Left forelimb (tissue), 1 donor: ENCODE measurements at regions not wholly inside any gene's neighbourhood (a gene's known extent, or its start where the extent isn't known, plus 50 kb on each side); places are given as distances from the start of the nearest gene placed in this dataset.

Source experiments
- DNase-seq: peaks from one replicate; pipeline ENCODE4 v3.0.0-alpha.2; 2018; ENCODE audit warnings: low spot score

DNA sequence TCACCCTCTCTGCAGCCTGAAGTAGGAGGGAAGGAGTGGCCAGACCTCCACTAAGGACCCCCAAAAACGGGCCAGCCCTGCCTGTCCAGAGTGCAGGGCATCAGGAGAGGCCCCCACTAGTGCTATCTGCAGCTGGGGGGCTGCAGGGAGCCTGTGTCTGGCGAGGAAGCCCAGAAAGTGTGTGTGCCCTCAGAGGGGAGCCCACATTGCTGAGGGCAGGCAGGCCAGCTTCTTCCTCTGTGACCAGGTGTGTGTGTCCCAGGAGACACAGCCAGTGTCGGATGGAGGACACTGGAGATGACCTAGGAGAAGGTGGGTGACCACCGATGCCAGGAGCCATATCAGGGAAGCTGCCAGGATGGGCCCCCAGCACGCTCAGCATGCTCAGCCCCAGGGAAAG is 218.7 kb downstream of the IRX2 start:
- DNase-seq, result peak; percentile 37

DNA sequence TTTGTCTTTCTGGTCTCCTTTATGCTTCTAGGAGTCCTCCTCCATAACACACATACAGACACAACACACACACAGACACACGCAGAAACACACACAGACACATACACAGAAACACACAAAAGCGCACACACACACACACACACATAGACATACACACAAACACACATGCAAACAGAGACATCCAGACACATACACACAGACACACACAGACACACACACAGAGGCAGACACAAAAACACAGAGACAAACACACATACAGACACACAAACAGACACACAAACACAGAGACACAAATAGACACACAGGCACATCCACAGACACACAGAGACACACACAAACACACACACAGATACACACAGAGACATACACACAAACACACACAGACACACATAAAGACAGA is 220.2 kb downstream of the IRX2 start:
- peak; percentile 4 for DNase-seq

DNA sequence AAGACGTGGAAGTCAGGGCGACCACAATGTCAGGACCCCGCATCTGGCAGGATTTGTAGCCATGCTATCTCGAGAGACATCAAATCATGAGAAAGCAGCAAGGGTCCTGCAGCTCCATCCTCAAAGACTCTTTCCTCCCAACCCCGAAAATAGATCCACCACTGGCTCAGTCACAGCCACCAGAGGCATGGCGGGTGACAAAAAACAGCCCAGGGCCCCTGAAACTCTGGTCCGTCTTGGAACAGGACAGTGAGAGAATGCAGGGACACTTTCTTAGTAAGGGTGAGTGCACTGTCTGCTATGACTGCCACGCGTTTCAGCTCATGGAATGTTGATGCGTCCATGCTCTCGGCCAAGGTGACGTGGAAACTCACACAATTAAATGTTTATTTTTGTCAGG is 220.9 kb downstream of the IRX2 start:
- peak; percentile 33 for DNase-seq

DNA sequence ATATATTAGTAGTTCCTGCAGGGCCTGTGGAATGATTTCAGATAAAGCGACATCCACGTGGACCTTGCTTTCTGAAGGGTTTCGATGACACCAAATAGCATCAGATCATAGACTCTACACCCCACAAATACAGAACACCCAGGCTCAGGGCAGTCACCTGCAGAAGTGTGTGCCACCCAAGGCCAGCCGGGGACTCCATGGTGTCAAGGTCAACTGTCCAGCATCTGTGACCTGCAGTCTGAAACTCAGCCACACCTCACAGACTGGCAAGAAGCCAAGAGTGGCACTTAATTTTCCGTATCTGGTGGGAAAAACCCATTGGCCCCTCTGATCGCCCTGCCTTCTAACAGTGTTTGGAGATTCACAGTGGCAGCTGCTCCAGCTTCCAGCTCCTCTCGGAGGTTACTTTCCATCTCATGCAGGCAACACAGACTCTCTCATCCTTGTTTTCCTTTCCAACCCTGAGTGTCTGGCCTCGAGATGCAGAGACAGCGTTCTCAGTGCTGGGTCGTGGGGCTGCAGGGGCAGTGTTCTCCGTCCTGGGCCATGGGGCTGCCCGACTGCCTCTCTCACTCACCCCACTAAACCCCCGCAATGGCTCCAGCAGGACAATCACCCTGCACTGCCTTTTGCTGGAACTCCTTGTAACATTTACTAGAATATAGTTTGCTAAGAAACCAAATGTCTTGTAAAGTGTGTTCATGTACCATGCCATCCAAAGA is 221.9 kb downstream of the IRX2 start:
- peak; percentile 53 for DNase-seq

DNA sequence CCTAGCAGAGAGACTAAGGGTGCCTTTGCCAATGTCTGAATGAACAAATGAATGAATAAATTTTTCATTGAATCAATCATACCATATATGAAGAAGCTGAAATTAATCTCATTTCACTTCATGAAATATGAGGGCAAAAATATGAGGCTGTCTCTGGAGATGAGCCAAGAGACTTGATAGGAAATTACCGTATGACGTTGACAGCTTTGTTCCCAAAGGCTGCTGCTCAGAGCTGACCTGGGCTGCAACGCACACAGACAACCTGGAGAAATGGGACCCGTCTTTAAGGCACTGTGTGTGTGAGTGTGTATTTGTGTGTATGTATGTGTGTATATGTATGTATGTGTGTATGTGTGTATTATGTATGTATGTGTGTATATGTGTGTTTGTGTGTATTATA is 226.1 kb downstream of the IRX2 start:
- no peak for DNase-seq

DNA sequence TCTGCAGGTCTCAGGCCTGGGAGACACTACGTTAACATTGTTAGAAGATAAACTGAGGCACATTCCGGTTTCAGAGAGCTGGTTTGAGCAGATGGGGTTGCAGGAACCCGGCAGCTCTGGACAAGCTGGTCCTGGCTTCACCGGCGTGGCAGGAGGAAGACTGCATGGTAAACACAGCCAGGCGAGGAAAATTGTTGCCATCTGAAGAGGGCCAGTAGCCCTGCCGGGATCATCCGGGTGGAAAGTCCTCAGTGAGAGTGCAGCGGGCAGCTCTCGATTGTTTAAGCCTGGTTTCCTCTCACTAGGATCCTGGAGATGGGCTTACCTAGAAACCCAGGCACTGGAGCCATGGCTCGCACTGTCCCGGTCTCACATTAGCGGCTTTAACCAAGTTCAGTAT is 226.9 kb downstream of the IRX2 start:
- DNase-seq, result peak; percentile 26

DNA sequence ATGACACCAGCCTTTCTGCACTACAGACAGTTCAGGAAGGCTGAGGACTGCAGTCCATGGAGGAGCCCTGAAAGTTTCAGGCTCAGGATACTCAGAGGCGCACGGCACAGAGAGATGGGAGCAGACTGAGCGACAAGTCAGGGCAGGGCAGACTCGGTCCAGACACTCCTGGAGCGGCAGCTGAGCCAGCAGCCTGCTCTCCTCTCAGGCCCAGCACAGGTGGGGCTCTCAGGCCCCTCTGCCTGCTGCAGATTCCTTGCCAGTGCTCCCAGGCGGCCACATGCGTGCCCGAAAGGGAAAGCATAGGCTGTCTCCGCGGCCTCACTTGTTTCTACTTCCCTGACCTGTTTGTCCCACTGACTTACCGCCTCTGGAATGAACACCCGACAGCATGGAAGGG is 228.3 kb downstream of the IRX2 start:
- DNase-seq, result peak; percentile 41

DNA sequence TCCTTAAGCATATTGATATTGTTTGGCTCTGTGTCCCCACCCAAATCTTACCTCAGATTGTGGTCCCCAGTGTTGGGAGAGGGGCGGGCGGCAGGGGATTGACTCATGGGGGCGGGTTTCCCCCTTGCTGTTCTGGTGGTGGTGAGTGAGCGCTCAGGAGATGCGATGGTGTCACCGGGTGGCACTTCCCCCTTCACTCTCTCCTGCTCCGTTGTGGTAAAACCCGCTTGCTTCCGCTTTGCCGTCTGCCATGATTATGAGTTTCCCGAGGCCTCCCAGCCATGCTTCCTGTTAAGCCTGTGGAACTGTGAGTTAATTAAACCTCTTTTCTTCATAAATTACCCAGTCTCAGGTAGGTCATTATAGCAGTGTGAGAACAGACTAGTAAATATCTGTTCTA is 229.1 kb downstream of the IRX2 start:
- DNase-seq, result peak; percentile 6

DNA sequence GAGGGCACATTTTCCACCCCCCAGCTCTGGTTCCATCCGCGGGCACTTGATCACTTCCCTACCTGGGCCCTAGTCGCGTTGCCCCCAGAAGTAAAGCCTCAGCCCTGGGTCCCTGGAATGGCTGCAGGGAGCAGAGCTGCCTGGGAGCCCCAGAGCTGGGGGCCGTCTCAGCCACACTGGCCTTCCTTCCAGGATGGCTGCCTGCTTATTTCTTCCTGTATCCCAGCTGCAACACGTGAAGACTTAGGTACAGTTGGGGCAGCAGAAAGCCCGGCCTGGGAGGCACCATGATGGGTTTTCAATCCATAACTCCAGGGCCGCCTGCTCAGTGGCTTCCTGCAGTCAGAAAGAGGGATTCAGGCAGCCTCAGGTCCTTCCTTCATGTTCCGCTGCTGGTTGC is 232.3 kb downstream of the IRX2 start:
- DNase-seq, result peak; percentile 54

DNA sequence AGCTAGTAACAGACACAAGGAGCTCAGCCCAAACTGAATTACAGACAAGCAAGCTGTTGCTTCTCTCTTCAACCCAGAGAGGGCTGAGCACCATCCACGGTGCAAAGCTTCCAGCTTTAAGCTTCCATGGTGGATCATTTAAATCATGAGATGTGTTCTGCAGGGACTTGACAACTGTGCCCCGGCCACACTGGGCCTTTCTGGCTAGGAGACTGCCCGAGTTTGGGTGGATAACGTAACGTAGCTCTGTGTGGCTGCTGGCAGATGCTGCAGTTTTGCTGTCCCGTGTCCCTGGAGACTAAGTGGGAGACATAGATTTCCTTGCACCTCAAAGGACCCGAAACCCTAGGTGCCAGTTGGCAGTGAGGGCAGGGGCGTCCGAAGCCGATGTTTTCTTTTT is 234.0 kb downstream of the IRX2 start:
- DNase-seq, result peak; percentile 17

DNA sequence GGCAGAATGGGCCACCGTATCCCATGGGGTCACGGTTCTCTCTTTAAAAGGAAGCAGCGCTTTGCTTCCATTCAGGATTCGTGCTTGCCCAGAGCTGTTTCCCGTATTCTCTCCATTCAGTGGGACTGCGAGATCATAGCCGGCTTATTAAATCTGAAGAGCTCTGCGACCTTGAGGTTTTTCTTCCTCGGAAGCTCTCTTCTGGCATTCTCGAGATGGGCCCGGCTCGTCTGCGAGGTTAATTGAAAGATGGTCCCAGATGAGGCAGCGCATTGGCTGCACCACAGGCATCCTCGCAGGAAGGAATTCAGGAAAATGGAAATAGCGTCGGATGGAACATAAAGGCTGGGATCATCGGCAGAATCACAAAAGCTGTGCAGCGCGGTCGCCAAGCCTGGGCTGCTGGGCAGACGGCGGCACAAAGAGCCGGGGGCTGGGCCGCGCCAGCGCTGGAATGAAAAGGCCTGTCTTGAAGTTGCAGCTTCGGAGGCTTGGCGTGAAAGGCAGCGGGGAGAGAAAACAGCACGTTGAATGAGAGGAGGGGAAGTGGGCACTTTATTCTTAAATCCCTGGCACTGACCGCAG is 236.2 kb downstream of the IRX2 start:
- DNase-seq, result peak; percentile 22

DNA sequence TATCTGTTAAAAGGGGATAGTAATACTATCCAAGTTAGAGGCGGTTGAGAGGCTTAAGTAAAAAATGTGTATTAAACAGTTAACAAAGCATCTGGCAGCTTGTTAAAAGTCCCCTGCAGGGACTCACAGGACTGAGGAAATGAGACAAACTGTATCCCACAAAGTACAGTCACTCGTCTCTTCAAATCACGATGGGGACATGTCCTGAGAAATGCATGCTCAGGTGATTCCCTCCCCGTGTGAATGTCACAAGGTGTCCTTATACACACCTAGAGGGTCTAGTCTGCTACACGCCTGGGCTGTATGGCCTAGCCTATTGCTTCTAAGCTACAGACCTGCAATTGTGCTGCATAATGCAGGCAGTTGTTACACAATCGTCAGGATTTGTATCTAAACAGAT is 237.0 kb downstream of the IRX2 start:
- peak; percentile 15 for DNase-seq

DNA sequence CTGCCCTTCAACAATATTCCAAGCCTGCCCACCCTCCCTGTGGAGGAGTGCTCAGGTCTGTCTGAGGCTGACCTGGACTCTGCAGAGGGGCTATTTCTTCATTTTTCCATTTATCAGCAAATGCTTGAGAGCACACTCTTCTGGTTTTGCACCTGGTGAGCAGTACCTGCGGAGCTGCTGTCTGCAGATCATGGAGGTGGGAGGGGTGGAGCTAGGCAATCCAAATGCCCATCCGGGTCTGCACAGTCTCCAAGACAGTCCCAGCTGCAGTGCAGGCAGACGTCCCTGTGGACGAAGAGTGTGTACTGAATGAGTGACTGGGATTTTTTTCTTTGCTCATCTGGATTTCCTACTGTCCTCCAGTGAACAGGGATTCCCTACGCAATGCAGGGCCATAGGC is 239.8 kb downstream of the IRX2 start:
- DNase-seq, result peak; percentile 55

DNA sequence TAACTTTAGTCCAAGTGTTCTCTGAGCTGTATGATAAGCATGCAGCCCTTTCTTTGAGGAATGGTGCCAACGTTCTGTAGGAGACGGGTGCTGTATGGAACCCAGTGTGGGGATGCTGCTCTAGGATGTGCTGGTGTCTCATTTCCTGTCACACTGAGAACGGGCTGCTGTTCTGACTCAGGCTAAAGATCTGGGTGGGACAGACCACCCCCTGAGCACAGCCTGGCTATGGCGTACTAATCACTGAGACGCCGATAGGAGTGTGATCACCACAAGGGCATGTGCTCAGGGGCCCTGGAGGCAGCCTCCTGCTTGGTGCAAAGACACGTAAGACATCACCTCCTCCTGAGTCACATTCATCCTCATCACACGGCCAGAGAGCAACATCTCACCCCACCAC is 240.4 kb downstream of the IRX2 start:
- peak; percentile 55 for DNase-seq

DNA sequence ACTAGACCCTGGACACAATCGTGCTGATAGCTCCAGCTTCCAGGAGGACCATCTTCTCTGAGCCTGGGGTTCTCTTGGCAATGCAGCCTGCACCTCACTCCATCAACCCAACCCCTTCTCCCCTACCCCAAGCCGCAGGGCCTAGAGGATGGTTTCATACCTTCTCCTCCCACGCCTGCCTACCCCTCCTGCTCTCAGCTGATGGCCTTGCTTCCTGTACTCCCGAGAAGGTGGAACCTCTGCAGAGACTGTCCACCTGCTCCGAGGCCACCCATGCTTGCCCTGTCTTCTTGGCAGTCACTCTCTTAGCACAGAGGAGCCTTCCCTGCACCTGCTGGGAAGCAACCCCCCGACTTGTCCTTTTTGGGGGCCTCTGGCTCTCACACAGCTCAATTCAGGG is 241.9 kb downstream of the IRX2 start:
- no peak for DNase-seq

DNA sequence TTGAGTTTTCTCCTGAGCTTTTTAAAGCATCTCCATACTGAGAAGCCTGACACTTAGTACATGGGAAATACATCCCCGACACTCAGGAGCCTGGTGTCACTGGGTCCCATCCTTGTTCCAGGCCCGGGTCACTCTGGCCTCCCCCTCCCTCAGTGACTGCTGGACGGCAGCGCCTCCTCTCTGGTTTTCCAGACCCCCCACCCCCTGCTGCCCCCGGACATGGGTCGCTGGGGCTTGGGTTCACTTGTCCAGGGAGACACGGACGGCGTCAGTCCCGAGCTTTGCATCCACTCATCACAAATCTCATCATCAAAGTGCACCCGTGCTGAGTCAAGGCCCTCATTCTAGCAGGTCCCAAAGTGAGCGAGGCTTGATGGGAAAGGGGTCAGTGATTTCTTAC is 243.0 kb downstream of the IRX2 start:
- DNase-seq, result no peak

DNA sequence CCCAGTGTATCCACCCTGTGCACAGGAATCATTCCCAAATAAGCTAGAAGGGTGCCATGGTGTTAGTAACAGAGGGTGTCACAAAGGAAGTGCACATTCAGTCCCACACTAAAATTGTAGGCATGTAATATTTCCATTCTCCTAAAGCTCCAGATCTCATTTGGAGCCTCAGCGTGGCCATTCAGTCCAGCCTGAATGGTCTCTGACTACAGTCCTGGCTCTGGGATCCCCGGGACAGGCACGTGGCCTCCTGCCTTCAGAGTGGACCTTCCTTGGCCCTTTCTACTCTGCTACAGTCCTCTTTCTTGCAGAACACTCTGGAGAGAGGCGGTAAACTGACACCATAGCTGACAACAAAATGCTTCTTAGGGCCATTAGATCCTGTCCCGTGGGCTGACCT is 243.9 kb downstream of the IRX2 start:
- no peak for DNase-seq

DNA sequence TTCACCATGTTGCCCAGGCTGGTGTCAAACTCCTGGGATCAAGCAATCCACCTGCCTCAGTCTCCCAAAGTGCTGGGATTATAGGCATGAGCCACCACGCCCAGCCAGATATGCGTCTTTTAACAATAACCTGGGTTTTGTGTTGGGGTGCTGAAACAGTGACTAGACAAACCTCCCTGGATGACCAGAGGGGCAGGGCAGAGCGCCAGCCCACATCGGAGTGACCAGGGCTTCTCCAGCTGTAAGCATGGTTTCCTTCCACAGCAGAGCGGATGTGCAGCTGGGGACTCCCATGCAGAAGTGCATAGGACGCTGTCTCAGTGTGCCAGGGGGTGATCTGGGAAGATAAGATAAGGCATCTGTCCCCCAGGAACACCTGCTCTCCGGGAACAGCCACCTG is 244.9 kb downstream of the IRX2 start:
- no peak for DNase-seq

DNA sequence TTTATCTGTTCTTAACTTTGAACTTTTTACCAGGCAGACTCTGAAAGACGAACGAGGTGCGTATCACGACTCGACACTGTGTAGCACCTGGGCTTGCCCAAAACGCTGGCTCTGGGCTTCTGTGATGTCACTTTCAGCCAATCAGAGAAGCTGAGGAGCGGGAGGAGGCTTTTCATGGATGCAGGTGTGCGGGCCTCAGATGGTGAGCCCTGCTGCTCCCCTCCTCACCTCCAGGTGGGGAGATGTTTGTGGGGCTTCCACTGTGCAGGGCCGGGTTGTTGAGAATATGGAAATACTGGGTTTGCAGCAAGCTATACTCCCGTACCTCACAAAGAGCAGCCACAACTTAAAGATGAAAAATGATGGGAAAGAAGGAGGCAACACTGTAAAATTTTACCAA is 246.3 kb downstream of the IRX2 start:
- DNase-seq, result no peak

DNA sequence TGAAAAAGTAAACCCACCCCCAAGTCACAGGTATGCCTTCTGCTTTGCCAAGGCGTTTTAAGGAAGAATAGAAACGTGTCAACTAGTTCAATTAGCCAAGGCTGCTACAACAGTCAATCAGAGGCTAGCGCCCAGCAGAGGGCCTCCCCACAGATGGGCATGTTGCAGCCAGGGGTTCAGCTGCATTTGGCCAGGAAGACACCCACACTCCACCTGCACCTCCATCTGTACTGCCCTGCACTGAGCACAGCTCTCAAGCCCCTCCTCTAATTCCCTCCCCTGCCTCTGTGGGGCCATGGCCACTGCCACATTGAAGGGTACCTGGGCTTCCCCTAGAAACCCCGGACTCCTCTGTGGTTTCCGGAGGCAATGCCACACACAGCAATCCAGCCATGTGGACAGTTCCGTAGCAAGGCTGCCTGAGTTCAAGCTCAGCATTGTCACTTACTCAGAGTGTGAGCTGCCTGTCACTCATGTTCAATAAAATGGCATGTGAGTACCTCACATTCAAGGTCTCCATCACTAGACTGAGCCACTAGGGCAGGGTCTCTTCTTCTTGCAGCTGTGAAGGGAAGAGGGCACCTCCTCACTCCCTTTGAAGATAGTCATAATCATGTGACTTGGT is 248.4 kb downstream of the IRX2 start:
- DNase-seq, result no peak

DNA sequence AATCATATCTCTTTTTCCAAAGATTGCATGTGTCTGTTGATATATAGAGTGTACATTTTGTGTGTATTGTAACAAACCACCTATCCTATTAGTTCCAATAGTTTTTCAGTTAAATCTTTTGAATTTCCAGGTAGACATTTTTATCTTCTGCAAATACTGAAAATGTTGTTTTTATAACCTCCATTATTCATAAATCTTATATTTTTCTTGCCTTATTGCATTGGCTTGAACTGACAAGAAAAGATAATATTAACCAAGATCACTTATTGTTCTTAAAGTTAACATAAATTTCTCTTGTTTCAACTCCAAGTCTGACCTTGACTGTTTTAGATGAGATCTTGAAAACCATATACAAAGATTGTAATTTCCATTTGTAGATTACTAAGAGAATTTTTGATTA is 251.6 kb downstream of the IRX2 start:
- no peak for DNase-seq

DNA sequence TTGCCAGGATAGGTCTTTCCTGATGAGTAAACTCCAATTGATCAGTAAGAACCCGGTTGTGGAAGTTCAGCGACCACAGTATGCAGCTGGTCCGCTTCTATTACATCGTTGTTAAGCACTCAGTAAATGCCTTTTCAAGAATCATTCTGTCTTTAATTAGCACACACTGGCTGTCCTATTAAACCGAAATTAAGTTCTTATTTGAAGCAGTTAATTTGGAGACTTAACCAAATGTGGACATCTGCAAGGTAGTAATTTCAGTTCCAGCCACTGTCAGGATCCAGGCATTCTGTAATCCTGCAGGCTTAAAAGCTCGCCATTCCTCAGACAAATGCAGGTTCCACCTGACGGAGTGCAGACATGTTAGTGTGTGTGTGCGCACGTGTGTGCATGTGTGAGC is 254.6 kb downstream of the IRX2 start:
- no peak for DNase-seq

DNA sequence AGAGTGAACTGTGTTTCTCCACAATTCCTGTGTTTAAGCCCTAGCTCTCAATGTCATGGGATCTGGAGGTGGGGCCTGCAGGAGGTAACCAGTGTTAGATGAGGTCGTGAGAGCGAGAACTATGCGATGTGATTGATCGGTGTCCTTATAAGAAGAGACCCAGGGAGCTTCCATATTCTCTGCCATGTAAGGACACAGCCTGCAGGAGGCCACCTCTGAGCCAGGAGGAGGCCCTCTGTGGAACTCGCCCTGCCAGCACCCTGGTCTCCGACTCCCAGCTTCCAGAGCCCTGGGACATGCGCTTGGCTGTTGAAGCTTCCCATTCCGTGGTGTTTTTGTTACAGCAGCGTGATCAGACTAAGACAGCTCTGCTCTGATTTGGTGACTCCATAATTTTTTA is 255.4 kb downstream of the IRX2 start:
- DNase-seq, result no peak

DNA sequence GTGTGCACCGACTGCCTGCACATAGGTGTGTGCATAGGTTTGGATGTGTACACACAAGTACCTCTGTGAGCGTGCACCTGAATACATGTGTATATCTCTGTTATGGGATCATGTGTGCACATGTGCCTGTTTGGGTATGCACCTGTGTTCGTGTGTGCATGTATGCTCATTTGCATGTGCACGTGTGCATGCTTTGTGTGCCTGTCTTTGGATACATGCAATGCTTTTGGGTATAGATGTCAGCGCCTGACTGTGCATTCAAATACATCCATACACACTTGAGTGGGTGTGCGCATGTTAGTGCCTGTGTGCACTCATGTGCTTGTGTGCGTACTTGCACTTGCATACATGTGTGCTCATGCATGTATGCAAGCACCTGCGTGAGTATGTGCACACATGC is 258.1 kb downstream of the IRX2 start:
- DNase-seq, result no peak
